Tibial nerve (tissue), 3 donors: ENCODE measurements at regions not wholly inside any gene's neighbourhood (a gene's known extent, or its start where the extent isn't known, plus 50 kb on each side); places are given as distances from the start of the nearest gene placed in this dataset.

Experiments
- POLR2A ChIP-seq, 2 donors: fragments of 450-650 bp; IDR thresholded peaks; one replicate each; pipeline ENCODE4 v1.6.1; 2017; ENCODE audit warnings: antibody characterized with exemption in 2 of 2, mild to moderate bottlenecking in 2 of 2, moderate library complexity in 2 of 2
- TF ChIP-seq, protein P1 (sequence below), 5 experiments: fragments of 200-600 bp in 3 of 5; fragments of 450-650 bp in 2 of 5; sonication (generic) in 3 of 5; IDR thresholded peaks; one replicate each; pipeline ENCODE4 v1.5.1; 2016 to 2019; ENCODE audit warnings: antibody characterized with exemption in 5 of 5, mild to moderate bottlenecking in 3 of 5, moderate library complexity in 2 of 5

DNA sequence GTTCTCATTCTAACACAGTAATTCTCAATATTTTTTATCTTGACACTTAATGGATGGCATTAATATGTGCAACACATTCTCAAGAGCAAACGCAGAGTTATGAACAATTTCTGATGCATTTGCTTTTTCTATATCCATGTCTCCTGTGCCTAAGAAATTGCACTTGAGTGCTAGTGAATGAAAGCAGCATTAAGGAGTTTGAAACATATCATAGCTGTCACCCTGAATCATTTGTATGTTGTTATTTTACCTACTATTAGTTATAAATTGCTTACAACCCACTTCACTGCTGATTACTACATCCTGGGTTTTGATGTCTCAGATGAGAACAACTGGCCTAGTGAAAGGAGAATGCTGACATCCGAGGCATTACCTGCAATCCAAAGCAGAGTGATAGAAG lies 387.3 kb downstream of the RASEF start:
- TF ChIP-seq, protein P1, sequence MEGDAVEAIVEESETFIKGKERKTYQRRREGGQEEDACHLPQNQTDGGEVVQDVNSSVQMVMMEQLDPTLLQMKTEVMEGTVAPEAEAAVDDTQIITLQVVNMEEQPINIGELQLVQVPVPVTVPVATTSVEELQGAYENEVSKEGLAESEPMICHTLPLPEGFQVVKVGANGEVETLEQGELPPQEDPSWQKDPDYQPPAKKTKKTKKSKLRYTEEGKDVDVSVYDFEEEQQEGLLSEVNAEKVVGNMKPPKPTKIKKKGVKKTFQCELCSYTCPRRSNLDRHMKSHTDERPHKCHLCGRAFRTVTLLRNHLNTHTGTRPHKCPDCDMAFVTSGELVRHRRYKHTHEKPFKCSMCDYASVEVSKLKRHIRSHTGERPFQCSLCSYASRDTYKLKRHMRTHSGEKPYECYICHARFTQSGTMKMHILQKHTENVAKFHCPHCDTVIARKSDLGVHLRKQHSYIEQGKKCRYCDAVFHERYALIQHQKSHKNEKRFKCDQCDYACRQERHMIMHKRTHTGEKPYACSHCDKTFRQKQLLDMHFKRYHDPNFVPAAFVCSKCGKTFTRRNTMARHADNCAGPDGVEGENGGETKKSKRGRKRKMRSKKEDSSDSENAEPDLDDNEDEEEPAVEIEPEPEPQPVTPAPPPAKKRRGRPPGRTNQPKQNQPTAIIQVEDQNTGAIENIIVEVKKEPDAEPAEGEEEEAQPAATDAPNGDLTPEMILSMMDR (IDR thresholded peaks at IDR 0.05), result no peak
- TF ChIP-seq POLR2A (IDR thresholded peaks at IDR 0.05), result no peak
